ENCODE measurements at regions not wholly inside any gene's neighbourhood (a gene's known extent, or its start where the extent isn't known, plus 50 kb on each side); places are given as distances from the start of the nearest gene placed in this dataset.

- no peak for DNase-seq (ENCODE audit: low spot score)
- no peak for TF ChIP-seq CTCF (IDR thresholded peaks at IDR 0.05; ENCODE audit: extremely low read depth, insufficient read depth, missing control alignments)
- in situ Hi-C loops (cut with MboI; ENCODE audit: low pct_unique_long_range_greater_than_20kb, low sequenced_read_pairs, unreplicated experiment) = loop anchor here (10.0 kb wide), 1 partner anchor 281 kb away; no protein-coding TSS in a partner anchor
These were observed 130.4 kb upstream of the PARP11 start for GRCh38 chr12:4003576-4003975.

GRCh38 chr12:4002601-4003000, 129.4 kb upstream of the PARP11 start:
- TF ChIP-seq CTCF (IDR thresholded peaks at IDR 0.05; ENCODE audit: extremely low read depth, insufficient read depth, missing control alignments) = no peak
- no peak for DNase-seq (ENCODE audit: low spot score)
- in situ Hi-C loops (cut with MboI; ENCODE audit: low pct_unique_long_range_greater_than_20kb, low sequenced_read_pairs, unreplicated experiment) = loop anchor here (10.0 kb wide), 1 partner anchor 282 kb away; no protein-coding TSS in a partner anchor

GRCh38 chr12:4001841-4002240, 128.6 kb upstream of the PARP11 start:
- no peak for DNase-seq (ENCODE audit: low spot score)
- no peak for TF ChIP-seq CTCF (IDR thresholded peaks at IDR 0.05; ENCODE audit: extremely low read depth, insufficient read depth, missing control alignments)
- in situ Hi-C loops (cut with MboI; ENCODE audit: low pct_unique_long_range_greater_than_20kb, low sequenced_read_pairs, unreplicated experiment) = loop anchor here (10.0 kb wide), 1 partner anchor 283 kb away; no protein-coding TSS in a partner anchor

- no peak for TF ChIP-seq CTCF (IDR thresholded peaks at IDR 0.05; ENCODE audit: extremely low read depth, insufficient read depth, missing control alignments)
- in situ Hi-C loops (cut with MboI; ENCODE audit: low pct_unique_long_range_greater_than_20kb, low sequenced_read_pairs, unreplicated experiment) = loop anchor here (10.0 kb wide), 1 partner anchor 284 kb away; no protein-coding TSS in a partner anchor
These were observed 127.8 kb upstream of the PARP11 start for GRCh38 chr12:4001031-4001430.

GRCh38 chr12:3999904-4000303, 126.7 kb upstream of the PARP11 start:
- in situ Hi-C loops (cut with MboI; ENCODE audit: low pct_unique_long_range_greater_than_20kb, low sequenced_read_pairs, unreplicated experiment) = loop anchor here (10.0 kb wide), 1 partner anchor 285 kb away; no protein-coding TSS in a partner anchor
- DNase-seq (ENCODE audit: low spot score) = no peak
- no peak for TF ChIP-seq CTCF (IDR thresholded peaks at IDR 0.05; ENCODE audit: extremely low read depth, insufficient read depth, missing control alignments)

More at GRCh38 chr12:4001031-4001430, 127.8 kb upstream of the PARP11 start:
- DNase-seq (ENCODE audit: low spot score) = no peak

GRCh38 chr12:3998968-3999792, 126.0 kb upstream of the PARP11 start:
- no peak for TF ChIP-seq CTCF (IDR thresholded peaks at IDR 0.05; ENCODE audit: extremely low read depth, insufficient read depth, missing control alignments)
- in situ Hi-C loops (cut with MboI; ENCODE audit: low pct_unique_long_range_greater_than_20kb, low sequenced_read_pairs, unreplicated experiment) = no loop called here
- no peak for DNase-seq (ENCODE audit: low spot score)
